SK-N-MC (cell line): ENCODE measurements at regions not wholly inside any gene's neighbourhood (a gene's known extent, or its start where the extent isn't known, plus 50 kb on each side); places are given as distances from the start of the nearest gene placed in this dataset.

Source experiments
- DNase-seq: peaks from one replicate; pipeline ENCODE4 v3.0.0-alpha.2; 2011; ENCODE audit warnings: low read depth, low spot score
- H3K27ac ChIP-seq: fragments of 200-600 bp; sonication (generic); 2 replicates; pipeline ENCODE4 v1.5.1; 2016; ENCODE audit warnings: mixed run types
- H3K36me3 ChIP-seq: fragments of 200-600 bp; sonication (generic); 2 replicates; pipeline ENCODE4 v1.6.1; 2017; ENCODE audit warnings: antibody characterized with exemption, low read length, mixed read lengths; ENCODE audit not compliant: insufficient read depth
- H3K4me3 ChIP-seq: fragments of 200-600 bp; sonication (generic); 2 replicates; pipeline ENCODE4 v1.5.1; 2016
- H3K9ac ChIP-seq: fragments of 200-600 bp; sonication (generic); 2 replicates; pipeline ENCODE4 v1.8.0; 2017; ENCODE audit warnings: mixed run types, mixed read lengths; ENCODE audit not compliant: insufficient read length
- H3K9me3 ChIP-seq: fragments of 200-600 bp; sonication (generic); 2 replicates; pipeline ENCODE4 v1.6.1; 2017; ENCODE audit warnings: low read depth, mild to moderate bottlenecking, antibody characterized with exemption, low read length, moderate library complexity, mixed read lengths
- EZH2 ChIP-seq: fragments of 200-600 bp; sonication (generic); IDR thresholded peaks from one replicate; pipeline ENCODE4 v1.6.1; 2017; ENCODE audit warnings: antibody characterized with exemption
- FOXP2 ChIP-seq: optimal IDR thresholded peaks from 2 replicates; pipeline ENCODE3; 2011; ENCODE audit warnings: mild to moderate bottlenecking, moderate library complexity; ENCODE audit not compliant: insufficient read depth; ENCODE audit errors: extremely low read length, control extremely low read depth
- POLR2AphosphoS5 ChIP-seq: IDR thresholded peaks from 2 replicates; pipeline ENCODE4 v1.6.1; 2012; ENCODE audit warnings: mild to moderate bottlenecking, low read depth, low read length, borderline replicate concordance

DNA sequence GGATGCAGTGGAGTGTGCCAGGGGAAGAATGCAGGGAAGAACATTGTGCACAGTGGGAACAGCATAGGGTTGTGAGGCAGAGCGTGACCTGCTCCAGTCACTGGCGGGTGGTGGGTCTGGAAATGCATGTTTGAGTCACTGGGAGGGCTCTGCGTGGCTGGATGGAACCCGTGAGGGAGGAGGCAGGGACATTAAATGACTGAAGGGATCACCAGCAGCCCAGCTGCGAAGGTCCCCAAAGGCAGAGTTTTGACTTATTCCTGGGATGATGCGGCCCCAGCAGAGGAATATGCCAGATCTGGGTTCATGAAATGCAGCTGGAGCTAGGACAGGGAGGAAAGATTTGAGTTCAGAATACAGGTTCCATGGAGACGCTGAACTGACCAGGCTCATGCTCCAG is 104.0 kb upstream of the FGF3 start:
- Histone ChIP-seq H3K9me3 (no peaks in the 10 kb centered on the region), H3K9ac (no peak overlapping the region), H3K27ac (no peak overlapping the region), H3K36me3 (no peaks in the 10 kb centered on the region), H3K4me3 (no peak overlapping the region)
- DNase-seq: no peak
- TF ChIP-seq FOXP2: no peak
- TF ChIP-seq POLR2AphosphoS5: no peak
- TF ChIP-seq EZH2: no peak

DNA sequence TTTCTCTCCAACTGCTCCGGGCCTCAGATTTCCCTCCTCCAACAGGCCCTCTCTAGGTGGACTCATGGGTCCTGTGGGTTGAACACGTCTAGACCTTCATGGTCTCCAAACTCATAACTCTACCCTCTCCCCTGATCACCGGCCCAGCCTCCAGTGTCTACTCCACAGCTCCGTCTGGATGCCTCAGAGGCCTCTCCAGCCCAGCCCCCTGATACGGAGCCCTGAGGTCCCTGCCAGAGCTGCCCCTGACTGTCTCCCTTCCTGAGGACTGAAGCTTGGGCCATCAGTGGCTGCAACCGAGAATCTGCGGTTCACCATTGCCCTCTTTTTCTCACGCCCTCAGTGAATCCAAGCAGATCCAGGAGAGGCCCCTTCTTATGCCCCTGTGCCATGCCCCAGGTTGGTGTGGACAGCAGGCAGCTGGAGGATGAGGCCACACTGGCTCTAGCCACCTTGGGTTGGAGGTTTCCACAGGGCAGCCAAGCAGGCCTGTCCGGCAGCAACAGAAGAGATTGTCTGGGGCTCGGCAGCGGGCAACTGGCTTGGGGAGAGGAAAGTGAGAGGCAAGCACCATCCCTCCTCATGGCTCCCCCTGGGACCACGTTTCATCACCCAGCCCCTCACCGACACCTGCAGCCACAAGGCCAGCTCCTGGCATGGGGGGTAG is 104.6 kb upstream of the FGF3 start:
- TF ChIP-seq EZH2 (no peak), POLR2AphosphoS5 (no peak), FOXP2 (no peak)
- Histone ChIP-seq H3K4me3 (no peak overlapping the region), H3K36me3 (no peaks in the 10 kb centered on the region), H3K9me3 (no peaks in the 10 kb centered on the region), H3K9ac (no peak overlapping the region), H3K27ac (no peak overlapping the region)
- no peak for DNase-seq

DNA sequence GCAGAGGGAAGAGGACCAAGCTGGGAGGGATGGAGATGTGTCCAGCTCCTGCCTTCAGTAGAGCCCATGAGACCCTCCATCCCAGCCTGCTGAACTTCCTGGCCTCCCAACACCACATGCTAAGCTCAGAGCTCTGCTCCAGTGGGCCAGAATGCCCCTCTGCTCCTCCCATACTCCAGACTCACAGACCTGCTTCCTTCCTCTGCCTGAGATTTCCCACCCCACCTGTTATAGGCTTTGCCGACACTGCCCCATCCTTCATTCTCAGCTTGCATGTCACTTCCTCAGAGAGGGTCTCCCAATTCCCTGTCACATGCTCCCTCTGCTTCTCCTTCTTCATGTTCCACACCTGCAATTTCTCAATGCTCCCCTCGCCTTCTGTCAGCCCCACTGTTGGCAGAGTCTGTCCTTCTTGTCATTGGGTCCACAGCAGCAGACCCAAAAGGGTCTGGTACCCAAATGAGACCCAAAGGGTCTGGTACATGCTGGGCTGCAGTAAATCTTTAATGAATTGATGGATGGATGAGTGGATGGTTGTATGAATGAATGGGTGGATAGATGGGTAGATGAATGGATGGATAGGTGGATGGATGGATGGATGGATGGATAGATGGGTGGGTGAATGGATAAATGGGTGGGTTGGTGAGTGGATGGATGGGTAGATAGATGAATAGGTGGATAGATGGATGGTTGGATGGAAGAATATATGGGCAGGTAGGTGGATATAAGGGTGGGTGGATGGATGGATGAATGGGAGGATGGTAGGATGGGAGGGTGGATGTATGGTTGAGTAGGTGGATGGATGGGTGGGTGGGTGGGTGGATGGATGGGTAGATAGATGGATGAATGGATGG is 105.3 kb upstream of the FGF3 start:
- no peaks in the 10 kb centered on the region for H3K36me3 ChIP-seq
- H3K9ac ChIP-seq: no peak overlapping the region
- DNase-seq: no peak
- no peaks in the 10 kb centered on the region for H3K9me3 ChIP-seq
- no peak overlapping the region for H3K4me3 ChIP-seq
- H3K27ac ChIP-seq: no peak overlapping the region
- no peak for TF ChIP-seq POLR2AphosphoS5
- no peak for TF ChIP-seq EZH2
- no peak for TF ChIP-seq FOXP2

DNA sequence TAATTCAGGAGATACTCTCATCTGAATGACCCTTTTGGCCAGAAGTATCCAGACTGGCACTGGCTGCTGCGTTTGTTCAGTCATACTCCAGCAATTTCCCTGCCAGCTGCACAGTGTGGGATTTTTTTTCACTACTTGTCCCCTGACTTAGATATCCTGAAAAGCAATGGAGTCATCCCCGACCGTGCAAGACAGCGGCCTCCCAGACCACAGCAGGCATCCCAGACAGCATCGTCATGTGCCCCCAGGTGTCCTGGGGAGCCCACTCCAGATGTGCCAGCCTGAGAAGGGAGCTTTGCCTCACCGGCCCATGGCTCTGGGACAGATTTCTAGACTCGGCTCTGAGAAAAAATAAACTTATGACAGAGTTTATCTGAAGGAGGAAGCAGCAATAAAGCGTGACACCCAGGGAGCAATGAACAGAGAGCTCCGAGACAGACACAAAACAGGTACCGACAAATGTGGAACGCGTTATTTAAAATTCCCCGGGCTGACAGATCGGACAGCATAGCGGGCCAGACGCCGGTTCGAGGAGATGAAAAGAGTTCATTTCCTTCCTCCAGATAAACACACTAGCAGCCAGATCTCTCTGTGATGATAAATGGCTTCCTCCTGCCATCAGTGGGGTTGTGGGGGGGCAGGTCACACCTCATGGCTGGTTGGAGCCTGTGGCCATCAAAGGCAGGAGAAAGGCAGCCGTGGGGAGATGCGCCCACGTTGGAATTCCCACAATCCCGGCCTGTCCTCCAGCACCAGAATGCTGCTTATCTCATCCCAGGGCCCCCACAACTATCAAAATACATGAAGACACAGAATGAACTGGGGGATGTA is 106.4 kb upstream of the FGF3 start:
- no peak for DNase-seq
- TF ChIP-seq POLR2AphosphoS5 (no peak), EZH2 (no peak), FOXP2 (no peak)
- H3K27ac ChIP-seq: no peak overlapping the region
- H3K4me3 ChIP-seq: no peak overlapping the region
- H3K36me3 ChIP-seq: no peaks in the 10 kb centered on the region
- no peak overlapping the region for H3K9ac ChIP-seq
- H3K9me3 ChIP-seq: no peaks in the 10 kb centered on the region

DNA sequence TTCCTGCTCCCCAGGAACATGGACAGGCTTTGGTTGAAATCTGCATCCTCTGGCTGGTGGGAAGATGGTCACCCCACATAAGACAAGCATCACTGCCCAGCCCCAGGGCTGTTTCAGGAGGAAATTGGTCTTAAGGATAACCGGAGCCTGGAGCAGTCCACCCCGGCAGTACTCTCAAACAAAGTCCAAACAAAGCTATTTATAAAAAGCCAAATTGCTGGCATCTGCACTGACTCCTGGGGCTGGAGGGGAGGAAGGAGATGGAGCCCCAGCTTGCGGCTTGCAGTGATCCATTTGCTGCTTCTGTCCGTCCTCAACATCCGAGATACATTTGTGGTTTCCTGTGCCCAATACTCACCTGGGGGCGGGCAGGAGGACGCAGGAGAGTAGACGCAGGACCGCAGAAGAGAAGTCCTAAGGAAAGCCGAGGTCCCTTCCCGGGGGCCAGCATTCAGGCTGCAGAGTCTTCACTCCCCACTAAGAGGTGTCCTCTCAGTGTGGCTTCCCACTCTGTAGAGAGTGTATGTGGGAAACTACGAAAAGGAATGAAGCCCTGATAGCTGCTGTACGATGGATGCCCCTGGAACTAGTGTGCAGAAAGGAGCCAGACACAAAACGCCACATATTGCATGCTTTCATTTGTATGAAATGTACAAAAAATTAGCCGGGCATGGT is 107.3 kb upstream of the FGF3 start:
- Histone ChIP-seq H3K4me3 (no peak overlapping the region), H3K27ac (no peak overlapping the region), H3K9me3 (no peaks in the 10 kb centered on the region), H3K36me3 (no peaks in the 10 kb centered on the region), H3K9ac (no peak overlapping the region)
- TF ChIP-seq POLR2AphosphoS5: no peak
- DNase-seq: no peak

DNA sequence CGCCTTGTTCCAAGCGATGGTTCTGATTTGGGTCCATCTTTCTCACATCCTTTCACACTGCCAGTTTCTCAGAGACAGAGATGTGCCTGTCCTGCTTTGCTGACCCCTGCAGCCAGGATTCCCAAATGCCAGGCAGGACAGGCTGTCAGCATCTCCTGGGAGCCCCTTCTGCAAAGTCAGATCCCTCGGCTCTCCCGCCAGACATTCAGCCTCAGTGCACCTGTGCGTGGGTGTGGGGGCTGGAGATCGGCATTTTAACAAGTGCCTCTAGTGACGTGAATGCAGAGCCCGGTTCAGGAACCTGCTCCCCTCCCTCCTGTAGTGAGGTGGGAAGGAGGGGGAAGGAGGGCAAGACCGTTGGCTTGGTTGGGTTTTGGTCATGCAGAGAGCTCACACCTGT is 108.9 kb upstream of the FGF3 start:
- Histone ChIP-seq H3K9ac (no peak overlapping the region), H3K27ac (no peak overlapping the region), H3K9me3 (no peaks in the 10 kb centered on the region), H3K4me3 (no peak overlapping the region), H3K36me3 (no peaks in the 10 kb centered on the region)
- TF ChIP-seq EZH2 (no peak), FOXP2 (no peak), POLR2AphosphoS5 (no peak)
- DNase-seq: no peak

DNA sequence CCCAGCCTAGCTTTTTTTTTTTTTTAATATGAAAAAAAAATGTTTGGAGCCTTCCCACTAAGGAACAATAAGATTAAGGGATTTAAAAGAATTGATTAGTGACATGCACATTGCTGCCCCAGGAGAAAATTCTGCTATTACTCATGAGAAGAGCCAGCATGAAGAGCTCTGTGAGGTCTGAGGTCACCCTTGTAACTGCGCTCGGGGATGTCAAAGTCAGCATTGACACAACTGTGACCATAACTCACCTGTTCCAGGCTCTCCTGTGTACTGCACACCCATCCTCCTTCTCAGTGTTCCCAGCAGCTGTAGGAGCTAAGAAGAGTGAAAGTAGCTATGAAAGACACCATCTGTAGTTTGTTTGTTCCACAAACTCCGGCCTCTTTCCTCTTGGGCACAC is 109.8 kb upstream of the FGF3 start:
- Histone ChIP-seq H3K9ac (no peak overlapping the region), H3K4me3 (no peak overlapping the region), H3K27ac (no peak overlapping the region), H3K36me3 (no peaks in the 10 kb centered on the region), H3K9me3 (no peaks in the 10 kb centered on the region)
- DNase-seq: no peak
- TF ChIP-seq FOXP2: no peak
- TF ChIP-seq EZH2: no peak
- TF ChIP-seq POLR2AphosphoS5: no peak
